ENCODE measurements at regions not wholly inside any gene's neighbourhood (a gene's known extent, or its start where the extent isn't known, plus 50 kb on each side); places are given as distances from the start of the nearest gene placed in this dataset.

DNA sequence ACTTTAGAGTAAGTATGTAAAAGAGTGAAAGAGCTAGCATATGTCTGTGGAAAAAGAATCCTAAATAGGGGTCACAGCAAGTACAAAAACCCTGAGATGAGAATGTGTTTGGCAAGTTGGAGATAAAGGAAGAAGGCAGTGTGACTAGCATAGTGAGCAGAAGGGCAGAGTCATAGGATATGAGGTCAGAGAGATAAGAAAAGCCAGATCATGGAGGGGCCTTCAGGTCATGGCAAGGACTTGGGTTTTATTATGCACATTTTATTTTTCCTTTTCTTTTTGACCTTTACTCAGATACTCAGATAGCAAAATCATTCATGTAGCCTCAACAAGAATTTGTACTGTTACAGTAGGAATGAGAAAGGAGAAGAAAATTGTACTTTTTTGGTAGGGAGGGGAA is 138.0 kb downstream of the GJA1 start:
- TF ChIP-seq CTCF (IDR thresholded peaks at IDR 0.05): no peak
- TF ChIP-seq KDM5A (IDR thresholded peaks at IDR 0.05): no peak
- TF ChIP-seq, protein P1, sequence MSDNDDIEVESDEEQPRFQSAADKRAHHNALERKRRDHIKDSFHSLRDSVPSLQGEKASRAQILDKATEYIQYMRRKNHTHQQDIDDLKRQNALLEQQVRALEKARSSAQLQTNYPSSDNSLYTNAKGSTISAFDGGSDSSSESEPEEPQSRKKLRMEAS (IDR thresholded peaks at IDR 0.05): no peak
- no peak for TF ChIP-seq MAZ (IDR thresholded peaks at IDR 0.05; ENCODE audit: borderline replicate concordance, low read depth, low read length)
- TF ChIP-seq KDM1A (IDR thresholded peaks at IDR 0.05; ENCODE audit: low read depth): no peak
- no peak for TF ChIP-seq RCOR1 (IDR thresholded peaks at IDR 0.05; ENCODE audit: low read depth, low read length)
- TF ChIP-seq MYC (IDR thresholded peaks at IDR 0.05; ENCODE audit: borderline replicate concordance, low read length): no peak
- TF ChIP-seq RAD21 (conservative IDR thresholded peaks at IDR 0.05 in 1 of 2, IDR thresholded peaks at IDR 0.05 in 1 of 2): no peak
- TF ChIP-seq USF2 (IDR thresholded peaks at IDR 0.05): no peak
- TF ChIP-seq, protein P2, sequence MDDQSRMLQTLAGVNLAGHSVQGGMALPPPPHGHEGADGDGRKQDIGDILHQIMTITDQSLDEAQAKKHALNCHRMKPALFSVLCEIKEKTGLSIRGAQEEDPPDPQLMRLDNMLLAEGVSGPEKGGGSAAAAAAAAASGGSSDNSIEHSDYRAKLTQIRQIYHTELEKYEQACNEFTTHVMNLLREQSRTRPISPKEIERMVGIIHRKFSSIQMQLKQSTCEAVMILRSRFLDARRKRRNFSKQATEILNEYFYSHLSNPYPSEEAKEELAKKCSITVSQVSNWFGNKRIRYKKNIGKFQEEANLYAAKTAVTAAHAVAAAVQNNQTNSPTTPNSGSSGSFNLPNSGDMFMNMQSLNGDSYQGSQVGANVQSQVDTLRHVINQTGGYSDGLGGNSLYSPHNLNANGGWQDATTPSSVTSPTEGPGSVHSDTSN (IDR thresholded peaks at IDR 0.05): no peak
- no peak for TF ChIP-seq HOXA7 (CRISPR knock-in tag; IDR thresholded peaks at IDR 0.05)

Data from A549 (cell line).